HG03103 (cell line): ENCODE measurements at regions not wholly inside any gene's neighbourhood (a gene's known extent, or its start where the extent isn't known, plus 50 kb on each side); places are given as distances from the start of the nearest gene placed in this dataset.

Experiments
- ATAC-seq: cut with Tn5 transposase; IDR thresholded peaks from one replicate; pipeline ENCODE4 v1.9.1; 2021; ENCODE audit warnings: low read depth; ENCODE audit not compliant: unreplicated experiment

DNA sequence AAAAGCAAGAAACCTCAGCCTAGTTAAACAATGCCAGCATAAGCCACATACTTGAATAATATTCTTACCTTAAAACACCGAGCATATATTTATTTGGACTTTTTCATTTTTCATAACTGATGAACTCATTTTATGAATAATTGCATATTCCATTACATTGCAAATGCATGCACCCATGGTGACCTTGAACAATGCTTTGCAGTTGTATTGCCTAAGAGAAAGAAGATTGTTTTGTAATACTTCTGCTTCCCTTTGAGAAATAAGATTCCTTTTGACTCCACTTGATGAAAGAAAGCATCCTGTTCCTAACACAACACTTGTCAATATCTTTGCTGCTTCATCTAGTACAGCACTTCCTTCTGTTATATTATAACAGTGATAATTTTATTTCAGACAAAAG, 1182.2 kb downstream of the FLRT2 start:
- ATAC-seq = no peak

GRCh38 chr14:86708846-86709339, 1178.9 kb downstream of the FLRT2 start:
- ATAC-seq = no peak

GRCh38 chr14:86707071-86707470, 1177.1 kb downstream of the FLRT2 start:
- no peak for ATAC-seq

GRCh38 chr14:86683561-86683960, 1153.6 kb downstream of the FLRT2 start:
- ATAC-seq = no peak

GRCh38 chr14:86675059-86675458, 1145.1 kb downstream of the FLRT2 start:
- ATAC-seq = no peak

GRCh38 chr14:86673523-86673969, 1143.6 kb downstream of the FLRT2 start:
- ATAC-seq = no peak

- no peak for ATAC-seq
These were observed 1142.1 kb downstream of the FLRT2 start for GRCh38 chr14:86672080-86672479.

GRCh38 chr14:86665975-86666374, 1136.0 kb downstream of the FLRT2 start:
- no peak for ATAC-seq

- ATAC-seq = no peak
These were observed 1132.4 kb downstream of the FLRT2 start for GRCh38 chr14:86662334-86662733.

DNA sequence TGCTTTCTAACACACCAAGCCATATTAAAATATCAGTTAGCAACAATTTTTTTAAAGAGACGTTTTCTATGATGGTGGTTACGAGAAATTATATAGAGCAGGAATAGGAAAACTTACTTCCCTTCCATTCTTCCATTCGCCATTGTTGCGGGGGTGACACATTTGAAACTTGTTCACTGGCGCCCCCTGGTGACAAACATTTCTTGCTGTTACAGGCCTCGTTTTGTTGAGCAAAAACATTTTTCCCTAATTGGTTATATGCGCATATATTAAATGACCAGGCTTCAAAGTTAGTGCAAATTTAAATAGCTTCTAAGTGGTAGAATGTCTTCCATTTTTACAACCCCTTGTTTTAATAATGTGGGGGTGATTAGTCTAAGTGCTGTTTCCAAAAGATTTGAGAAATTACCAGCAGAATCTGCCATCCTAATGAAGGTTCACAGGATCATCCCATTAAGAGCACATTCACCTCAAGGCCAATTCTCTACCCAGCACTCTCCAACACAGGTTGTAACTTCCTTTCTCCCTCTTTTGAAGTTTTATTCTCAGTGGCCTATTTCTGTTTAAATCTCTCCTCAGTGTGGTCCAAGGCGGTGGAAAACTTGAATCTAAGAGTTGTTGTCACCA, 1124.7 kb downstream of the FLRT2 start:
- no peak for ATAC-seq

GRCh38 chr14:86652526-86652925, 1122.6 kb downstream of the FLRT2 start:
- ATAC-seq = no peak

DNA sequence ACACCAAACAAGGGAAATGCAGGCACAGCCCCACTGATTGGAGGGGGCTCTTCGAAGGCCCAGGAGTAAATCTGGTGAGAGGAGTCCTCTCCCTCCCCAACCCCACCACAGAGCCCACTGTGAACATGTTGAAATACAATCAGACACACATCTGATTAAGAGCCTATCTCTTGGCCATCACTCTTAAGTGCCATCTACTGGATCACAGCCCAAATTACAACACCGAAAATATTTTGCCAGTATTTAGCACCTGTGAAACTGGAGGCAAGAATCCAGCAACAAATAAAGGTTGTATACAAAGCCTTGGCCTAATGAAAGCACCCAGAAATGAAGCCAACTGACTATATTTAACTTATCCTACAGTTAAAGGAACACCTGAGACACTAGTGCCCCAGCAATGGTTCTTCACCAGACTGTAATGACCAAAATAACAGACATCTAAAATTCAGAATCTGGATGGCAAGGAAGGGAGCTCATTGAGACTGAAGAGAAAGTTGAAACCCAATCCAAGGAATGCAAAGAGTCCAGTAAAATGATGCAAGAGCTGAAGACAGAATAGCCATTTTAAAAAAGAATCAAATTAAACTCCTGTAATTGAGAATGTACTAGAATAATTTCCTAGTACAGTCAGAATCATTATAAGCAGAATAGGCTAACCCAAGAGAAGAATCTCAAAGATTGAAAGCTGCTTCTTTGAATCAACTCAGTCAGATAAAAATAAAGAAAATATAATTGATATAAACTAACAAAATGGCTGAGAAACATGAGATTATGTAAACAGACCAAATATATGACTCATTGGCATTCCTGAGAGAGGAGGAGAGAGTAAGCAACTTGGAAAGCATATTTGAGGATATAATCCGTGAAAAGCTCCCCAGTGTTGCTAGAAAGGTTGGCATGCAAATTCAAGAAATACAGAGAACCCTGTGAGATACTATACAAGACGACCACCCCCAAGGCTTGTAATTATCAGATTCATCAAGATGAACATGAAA, 1117.0 kb downstream of the FLRT2 start:
- no peak for ATAC-seq

- no peak for ATAC-seq
These were observed 1116.2 kb downstream of the FLRT2 start for GRCh38 chr14:86646125-86646524.

DNA sequence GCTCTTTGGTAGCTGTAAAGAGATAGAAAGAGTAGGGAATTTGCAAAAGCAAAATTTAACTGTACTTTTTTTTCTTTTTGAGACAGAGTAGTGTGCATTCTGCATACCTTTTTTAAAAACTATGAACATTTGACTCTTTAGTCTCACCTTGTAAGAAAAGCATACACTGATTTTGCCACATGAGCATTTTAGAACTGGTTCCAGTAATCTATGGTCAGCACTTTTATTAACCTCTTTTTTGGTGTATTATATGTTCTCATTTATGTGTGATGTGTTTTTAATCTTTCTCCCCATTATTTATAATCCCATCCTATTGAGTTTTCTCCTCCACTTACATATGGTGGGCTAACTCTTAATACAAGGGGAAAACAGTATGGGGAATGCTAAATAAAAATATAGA, 1111.4 kb downstream of the FLRT2 start:
- ATAC-seq = no peak

- no peak for ATAC-seq
These were observed 1110.3 kb downstream of the FLRT2 start for GRCh38 chr14:86640288-86640687.

GRCh38 chr14:86639666-86640065, 1109.7 kb downstream of the FLRT2 start:
- ATAC-seq = no peak

GRCh38 chr14:86639146-86639545, 1109.2 kb downstream of the FLRT2 start:
- no peak for ATAC-seq

- no peak for ATAC-seq
These were observed 1097.1 kb downstream of the FLRT2 start for GRCh38 chr14:86627080-86627479.

DNA sequence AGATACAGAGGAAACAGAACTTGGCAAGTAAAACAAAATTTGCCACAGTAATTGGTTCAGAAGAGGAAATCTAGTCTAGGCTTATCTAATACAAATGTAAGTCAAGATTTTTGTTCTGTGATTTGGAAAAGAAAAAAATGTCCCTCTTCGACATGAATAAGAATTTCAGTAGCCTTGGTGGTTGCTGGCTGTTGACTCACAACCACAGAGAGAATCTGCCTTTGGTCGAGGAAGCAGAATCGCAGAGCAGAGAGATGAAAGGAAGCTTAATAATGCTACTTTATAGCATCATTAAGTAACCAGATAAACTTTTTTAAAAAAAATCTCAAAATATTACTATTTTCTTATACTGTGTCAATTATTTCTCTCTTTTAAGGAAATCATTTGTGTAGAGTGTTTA, 1096.6 kb downstream of the FLRT2 start:
- ATAC-seq = no peak

DNA sequence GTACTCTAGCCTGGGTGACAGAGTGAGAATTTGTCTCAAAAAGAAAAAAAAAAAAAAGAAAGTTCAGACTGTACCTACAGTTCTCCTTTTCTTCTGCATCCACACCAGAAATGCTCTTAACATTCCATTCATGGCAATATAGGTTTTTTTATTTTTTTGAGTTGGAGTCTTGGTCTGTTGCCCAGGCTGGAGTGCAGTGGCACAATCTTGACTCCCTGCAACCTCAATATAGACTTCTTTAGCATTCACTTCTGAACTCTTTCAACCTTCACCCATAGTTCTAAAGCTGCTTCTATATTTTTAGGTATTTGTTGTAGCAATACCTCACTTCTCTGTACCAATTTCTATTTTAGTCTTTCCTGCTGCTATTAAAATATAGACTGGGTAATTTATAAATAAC, 1095.7 kb downstream of the FLRT2 start:
- no peak for ATAC-seq

- no peak for ATAC-seq
These were observed 1089.8 kb downstream of the FLRT2 start for GRCh38 chr14:86619726-86620125.

DNA sequence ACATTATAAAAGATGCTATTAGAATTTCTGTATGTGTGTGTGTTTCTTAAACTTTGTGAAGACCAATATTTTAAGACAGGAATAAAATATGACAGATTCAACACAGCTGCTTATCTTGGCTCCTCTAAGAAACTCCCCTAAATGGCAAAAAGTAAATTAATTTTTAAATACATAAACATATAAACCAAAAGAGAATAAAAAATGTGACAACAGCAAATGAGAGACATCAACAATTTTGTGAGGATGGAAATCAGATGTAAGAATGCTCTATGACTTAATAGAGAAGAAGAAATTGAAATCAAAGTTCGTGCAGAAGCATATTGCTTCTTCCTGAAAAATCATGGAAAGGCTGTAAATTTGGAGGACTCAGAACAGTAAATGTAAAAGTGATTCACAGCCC, 1083.8 kb downstream of the FLRT2 start:
- ATAC-seq = no peak
